ENCODE measurements at regions not wholly inside any gene's neighbourhood (a gene's known extent, or its start where the extent isn't known, plus 50 kb on each side); places are given as distances from the start of the nearest gene placed in this dataset.
A peak's percentile ranks its signal among the peaks of the same experiment; 100 is the strongest.

- DNase-seq (ENCODE audit: low read depth, low spot score): no peak
- H3K4me3 ChIP-seq (ENCODE audit: low read depth, low read length): no peak overlapping the region
- in situ Hi-C loops (cut with HindIII; ENCODE audit: low sequenced_read_pairs): no loop called here
- TF ChIP-seq CTCF (IDR thresholded peaks at IDR 0.05; ENCODE audit: low read depth, low read length): no peak
Observed at GRCh38 chr6:137370871-137371633, 123.1 kb downstream of the OLIG3 start.

GRCh38 chr6:137369136-137369535 is 125.1 kb downstream of the OLIG3 start:
- TF ChIP-seq CTCF (IDR thresholded peaks at IDR 0.05; ENCODE audit: low read depth, low read length): no peak
- no peak for DNase-seq (ENCODE audit: low read depth, low spot score)
- in situ Hi-C loops (cut with HindIII; ENCODE audit: low sequenced_read_pairs): no loop called here
- no peak overlapping the region for H3K4me3 ChIP-seq (ENCODE audit: low read depth, low read length)

- DNase-seq (ENCODE audit: low read depth, low spot score): no peak
- no peak overlapping the region for H3K4me3 ChIP-seq (ENCODE audit: low read depth, low read length)
- TF ChIP-seq CTCF (IDR thresholded peaks at IDR 0.05; ENCODE audit: low read depth, low read length): no peak
- in situ Hi-C loops (cut with HindIII; ENCODE audit: low sequenced_read_pairs): no loop called here
Observed at GRCh38 chr6:137365707-137366437, 128.3 kb downstream of the OLIG3 start.

- in situ Hi-C loops (cut with HindIII; ENCODE audit: low sequenced_read_pairs): no loop called here
- peak; percentile 32 for DNase-seq (ENCODE audit: low read depth, low spot score)
Observed at GRCh38 chr6:137363805-137364138, 130.4 kb downstream of the OLIG3 start.

GRCh38 chr6:137362878-137363804 is 131.1 kb downstream of the OLIG3 start:
- in situ Hi-C loops (cut with HindIII; ENCODE audit: low sequenced_read_pairs): no loop called here
- no peak for TF ChIP-seq CTCF (IDR thresholded peaks at IDR 0.05; ENCODE audit: low read depth, low read length)
- no peak for DNase-seq (ENCODE audit: low read depth, low spot score)
- no peak overlapping the region for H3K4me3 ChIP-seq (ENCODE audit: low read depth, low read length)

More at GRCh38 chr6:137363805-137364138, 130.4 kb downstream of the OLIG3 start:
- TF ChIP-seq CTCF (IDR thresholded peaks at IDR 0.05; ENCODE audit: low read depth, low read length): no peak
- H3K4me3 ChIP-seq (ENCODE audit: low read depth, low read length): no peak overlapping the region

GRCh38 chr6:137361701-137362100 is 132.5 kb downstream of the OLIG3 start:
- in situ Hi-C loops (cut with HindIII; ENCODE audit: low sequenced_read_pairs): no loop called here
- no peak for TF ChIP-seq CTCF (IDR thresholded peaks at IDR 0.05; ENCODE audit: low read depth, low read length)
- DNase-seq (ENCODE audit: low read depth, low spot score): no peak
- H3K4me3 ChIP-seq (ENCODE audit: low read depth, low read length): no peak overlapping the region

Data from astrocyte of the spinal cord (primary cell).